GM12873 (cell line): ENCODE measurements at regions not wholly inside any gene's neighbourhood (a gene's known extent, or its start where the extent isn't known, plus 50 kb on each side); places are given as distances from the start of the nearest gene placed in this dataset.

Experiments
- CTCF ChIP-seq: IDR thresholded peaks from 2 replicates; pipeline ENCODE4 v1.5.1; 2012; ENCODE audit warnings: low read depth, mild to moderate bottlenecking, moderate library complexity, low read length, control low read depth; ENCODE audit not compliant: insufficient read depth; ENCODE audit errors: missing control alignments

DNA sequence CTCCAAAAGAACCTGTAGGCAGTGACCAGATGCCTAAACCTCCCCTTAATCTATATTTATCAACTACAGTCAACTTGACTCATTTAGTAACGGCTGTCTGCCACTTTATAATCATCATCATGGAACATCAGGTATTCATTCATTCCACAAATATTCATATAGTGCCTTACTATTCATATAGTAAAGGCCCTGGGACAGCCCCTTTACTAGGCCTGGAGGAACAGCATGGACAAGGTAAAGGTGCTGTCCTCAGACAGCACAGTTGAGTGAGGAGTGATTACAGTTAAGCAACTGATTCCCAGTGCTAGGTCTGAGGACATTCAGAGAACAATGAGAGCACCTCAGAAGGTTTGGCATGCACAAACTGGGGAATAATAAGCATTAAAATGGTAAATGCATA, 346.5 kb upstream of the RORA start:
- no peak for TF ChIP-seq CTCF

GRCh38 chr15:61571026-61571425, 341.9 kb upstream of the RORA start:
- no peak for TF ChIP-seq CTCF

GRCh38 chr15:61564785-61565184, 335.7 kb upstream of the RORA start:
- TF ChIP-seq CTCF: no peak

- TF ChIP-seq CTCF: no peak
Observed at GRCh38 chr15:61558172-61559136, 329.4 kb upstream of the RORA start.

- TF ChIP-seq CTCF: no peak
Observed at GRCh38 chr15:61556037-61556648, 327.0 kb upstream of the RORA start.

GRCh38 chr15:61549727-61550126, 320.6 kb upstream of the RORA start:
- no peak for TF ChIP-seq CTCF

DNA sequence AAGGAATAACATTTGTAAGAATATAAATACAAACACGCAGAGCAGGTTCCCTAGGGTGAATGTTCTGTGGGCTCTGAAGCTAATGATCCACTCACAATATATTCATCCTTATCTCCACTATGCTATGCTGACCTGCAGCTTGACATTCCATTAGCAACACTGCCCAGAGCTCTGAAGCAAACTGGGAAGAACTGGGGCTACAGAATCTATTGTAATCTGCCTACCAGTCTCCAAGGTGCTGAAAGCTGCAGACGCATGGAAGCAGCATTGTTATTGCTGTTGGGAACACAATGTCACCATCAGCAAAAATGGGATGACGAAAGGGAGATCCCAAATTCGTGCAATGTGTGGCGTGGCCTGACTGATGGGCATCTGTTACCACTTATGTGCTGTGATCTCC, 316.7 kb upstream of the RORA start:
- TF ChIP-seq CTCF: no peak
